ENCODE measurements at regions not wholly inside any gene's neighbourhood (a gene's known extent, or its start where the extent isn't known, plus 50 kb on each side); places are given as distances from the start of the nearest gene placed in this dataset.

- no peak overlapping the region for H3K9ac ChIP-seq (ENCODE audit: insufficient read length)
- H3K27ac ChIP-seq = no peak overlapping the region
- DNase-seq (ENCODE audit: low read depth, low spot score) = no peak
- H3K4me3 ChIP-seq = no peak overlapping the region
- H3K9me3 ChIP-seq (ENCODE audit: low read depth, low read length) = no peaks in the 10 kb centered on the region
- H3K36me3 ChIP-seq (ENCODE audit: insufficient read depth, low read length) = no peaks in the 10 kb centered on the region
- TF ChIP-seq EZH2 (IDR thresholded peaks at IDR 0.05) (no peak), FOXP2 (optimal IDR thresholded peaks at IDR 0.05; ENCODE audit: control extremely low read depth, extremely low read length, insufficient read depth) (no peak), POLR2AphosphoS5 (IDR thresholded peaks at IDR 0.05; ENCODE audit: borderline replicate concordance, low read depth, low read length) (no peak)
Observed at GRCh38 chr14:101349108-101349507, 212.2 kb upstream of the DIO3 start.

GRCh38 chr14:101350021-101350420, 211.3 kb upstream of the DIO3 start:
- TF ChIP-seq FOXP2 (optimal IDR thresholded peaks at IDR 0.05; ENCODE audit: control extremely low read depth, extremely low read length, insufficient read depth) (no peak), EZH2 (IDR thresholded peaks at IDR 0.05) (no peak), POLR2AphosphoS5 (IDR thresholded peaks at IDR 0.05; ENCODE audit: borderline replicate concordance, low read depth, low read length) (no peak)
- Histone ChIP-seq H3K4me3 (no peak overlapping the region), H3K27ac (no peak overlapping the region), H3K9ac (ENCODE audit: insufficient read length) (no peak overlapping the region), H3K36me3 (ENCODE audit: insufficient read depth, low read length) (no peaks in the 10 kb centered on the region), H3K9me3 (ENCODE audit: low read depth, low read length) (no peaks in the 10 kb centered on the region)
- no peak for DNase-seq (ENCODE audit: low read depth, low spot score)

DNA sequence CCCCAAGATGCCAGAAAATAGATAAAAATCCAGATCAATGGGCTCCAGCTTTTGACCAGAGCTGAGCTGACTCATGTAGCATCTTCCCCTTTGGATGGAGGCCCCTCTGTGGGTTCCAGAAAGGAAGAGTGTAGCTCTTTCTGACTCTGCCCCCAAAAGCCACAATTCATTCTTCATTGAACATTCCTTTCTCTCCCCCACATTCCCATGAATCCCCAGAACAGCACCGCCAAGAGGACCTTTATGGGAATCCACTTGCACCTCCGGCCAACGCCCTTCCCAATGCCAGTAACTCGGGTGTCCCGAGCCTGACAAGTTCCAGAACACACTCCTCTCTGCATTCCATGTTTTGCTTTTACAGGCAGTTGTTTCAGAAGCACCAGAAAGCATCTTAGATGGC, 210.6 kb upstream of the DIO3 start:
- Histone ChIP-seq H3K36me3 (ENCODE audit: insufficient read depth, low read length) (no peaks in the 10 kb centered on the region), H3K4me3 (no peak overlapping the region), H3K9me3 (ENCODE audit: low read depth, low read length) (no peaks in the 10 kb centered on the region), H3K27ac (no peak overlapping the region), H3K9ac (ENCODE audit: insufficient read length) (no peak overlapping the region)
- DNase-seq (ENCODE audit: low read depth, low spot score) = no peak
- TF ChIP-seq FOXP2 (optimal IDR thresholded peaks at IDR 0.05; ENCODE audit: control extremely low read depth, extremely low read length, insufficient read depth) = no peak
- no peak for TF ChIP-seq POLR2AphosphoS5 (IDR thresholded peaks at IDR 0.05; ENCODE audit: borderline replicate concordance, low read depth, low read length)
- TF ChIP-seq EZH2 (IDR thresholded peaks at IDR 0.05) = no peak

DNA sequence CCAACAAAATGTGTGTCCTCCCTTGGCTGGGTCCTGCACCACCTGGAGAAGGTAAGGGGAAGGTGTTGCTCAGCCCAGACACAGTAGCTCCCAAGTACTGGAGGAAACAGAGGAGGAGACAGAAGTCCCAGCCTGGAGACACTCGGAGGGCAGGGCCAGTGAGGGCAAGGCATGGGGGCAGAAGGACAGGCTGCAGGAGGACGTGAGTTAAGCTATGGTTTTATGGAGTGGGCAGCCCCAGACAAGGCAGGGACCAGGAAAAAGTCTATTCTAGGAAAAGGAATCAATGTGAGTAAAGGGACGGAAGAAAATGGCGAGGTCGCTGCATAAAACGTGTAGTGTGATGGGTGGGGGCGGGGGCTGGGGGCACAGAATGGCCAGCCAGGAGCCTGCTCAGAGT, 210.1 kb upstream of the DIO3 start:
- H3K4me3 ChIP-seq = no peak overlapping the region
- no peaks in the 10 kb centered on the region for H3K9me3 ChIP-seq (ENCODE audit: low read depth, low read length)
- TF ChIP-seq FOXP2 (optimal IDR thresholded peaks at IDR 0.05; ENCODE audit: control extremely low read depth, extremely low read length, insufficient read depth) = no peak
- DNase-seq (ENCODE audit: low read depth, low spot score) = no peak
- no peak overlapping the region for H3K27ac ChIP-seq
- H3K9ac ChIP-seq (ENCODE audit: insufficient read length) = no peak overlapping the region
- no peaks in the 10 kb centered on the region for H3K36me3 ChIP-seq (ENCODE audit: insufficient read depth, low read length)

DNA sequence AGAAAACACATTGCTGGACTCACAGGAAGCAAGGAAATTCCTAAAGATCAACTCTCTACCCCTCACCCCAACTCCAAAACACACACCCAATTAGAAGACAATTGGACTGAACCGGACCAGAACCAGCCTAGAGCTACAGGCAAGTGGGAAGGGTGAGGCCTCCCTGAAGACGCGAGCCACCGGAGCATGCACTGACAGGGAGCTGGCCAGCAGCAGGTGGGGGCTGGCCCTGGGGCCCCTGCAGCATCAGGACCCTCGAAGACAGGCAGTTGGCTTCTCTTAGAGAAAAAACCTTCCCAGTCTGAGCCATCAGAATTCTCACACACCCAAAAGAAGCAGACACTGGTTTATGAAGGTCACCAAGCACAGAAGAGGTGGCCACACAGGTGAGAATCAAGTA, 209.5 kb upstream of the DIO3 start:
- Histone ChIP-seq H3K9me3 (ENCODE audit: low read depth, low read length) (no peaks in the 10 kb centered on the region), H3K27ac (no peak overlapping the region), H3K9ac (ENCODE audit: insufficient read length) (no peak overlapping the region), H3K4me3 (no peak overlapping the region), H3K36me3 (ENCODE audit: insufficient read depth, low read length) (no peaks in the 10 kb centered on the region)
- DNase-seq (ENCODE audit: low read depth, low spot score) = no peak
- TF ChIP-seq FOXP2 (optimal IDR thresholded peaks at IDR 0.05; ENCODE audit: control extremely low read depth, extremely low read length, insufficient read depth) (no peak), EZH2 (IDR thresholded peaks at IDR 0.05) (no peak), POLR2AphosphoS5 (IDR thresholded peaks at IDR 0.05; ENCODE audit: borderline replicate concordance, low read depth, low read length) (no peak)

DNA sequence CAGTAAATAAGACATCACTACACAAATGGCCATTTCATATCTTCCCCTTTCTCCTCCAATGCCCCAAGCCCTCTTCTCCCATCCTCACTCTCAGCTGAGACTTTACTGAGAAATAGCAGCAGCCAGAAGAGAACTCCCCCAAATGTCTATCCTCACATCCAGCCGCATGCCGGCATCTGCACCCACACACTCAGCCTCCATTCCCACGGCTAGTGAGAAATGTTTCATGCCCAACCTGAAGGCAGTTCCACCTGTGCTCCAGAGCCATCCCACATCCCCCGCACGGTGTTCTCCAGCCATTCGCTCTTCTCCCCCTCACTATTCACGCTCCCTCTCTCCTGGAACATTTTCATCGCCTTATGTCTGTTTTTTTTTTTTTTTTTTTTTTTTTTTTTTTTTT, 208.7 kb upstream of the DIO3 start:
- no peak overlapping the region for H3K4me3 ChIP-seq
- H3K36me3 ChIP-seq (ENCODE audit: insufficient read depth, low read length) = no peaks in the 10 kb centered on the region
- no peak overlapping the region for H3K27ac ChIP-seq
- H3K9me3 ChIP-seq (ENCODE audit: low read depth, low read length) = no peaks in the 10 kb centered on the region
- H3K9ac ChIP-seq (ENCODE audit: insufficient read length) = no peak overlapping the region
- DNase-seq (ENCODE audit: low read depth, low spot score) = no peak
- no peak for TF ChIP-seq EZH2 (IDR thresholded peaks at IDR 0.05)
- TF ChIP-seq FOXP2 (optimal IDR thresholded peaks at IDR 0.05; ENCODE audit: control extremely low read depth, extremely low read length, insufficient read depth) = no peak
- no peak for TF ChIP-seq POLR2AphosphoS5 (IDR thresholded peaks at IDR 0.05; ENCODE audit: borderline replicate concordance, low read depth, low read length)

- H3K9ac ChIP-seq (ENCODE audit: insufficient read length) = no peak overlapping the region
- TF ChIP-seq POLR2AphosphoS5 (IDR thresholded peaks at IDR 0.05; ENCODE audit: borderline replicate concordance, low read depth, low read length) = no peak
- TF ChIP-seq EZH2 (IDR thresholded peaks at IDR 0.05) = no peak
- no peak for TF ChIP-seq FOXP2 (optimal IDR thresholded peaks at IDR 0.05; ENCODE audit: control extremely low read depth, extremely low read length, insufficient read depth)
- H3K9me3 ChIP-seq (ENCODE audit: low read depth, low read length) = no peaks in the 10 kb centered on the region
- H3K4me3 ChIP-seq = no peak overlapping the region
- H3K36me3 ChIP-seq (ENCODE audit: insufficient read depth, low read length) = no peaks in the 10 kb centered on the region
- DNase-seq (ENCODE audit: low read depth, low spot score) = no peak
- H3K27ac ChIP-seq = no peak overlapping the region
Observed at GRCh38 chr14:101353422-101353821, 207.9 kb upstream of the DIO3 start.

DNA sequence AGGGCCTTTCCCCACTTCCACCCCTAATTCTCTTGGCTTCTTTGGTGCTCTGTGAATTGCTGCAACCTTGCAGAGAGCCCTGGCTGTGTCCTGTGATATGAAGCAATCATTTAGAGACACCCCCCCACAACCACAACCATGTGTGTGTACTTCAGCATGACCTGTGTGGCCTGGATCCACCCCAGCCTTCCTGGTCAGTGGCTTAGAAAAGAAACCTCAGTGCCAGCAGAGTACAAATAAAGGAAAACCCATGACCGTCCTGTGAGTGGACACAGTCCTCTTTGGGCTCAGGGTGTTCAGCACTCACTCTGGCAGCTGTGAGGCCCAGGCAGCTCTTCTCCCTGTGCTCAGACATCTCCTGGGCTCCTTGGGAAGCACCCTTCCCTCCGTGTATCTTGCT, 206.6 kb upstream of the DIO3 start:
- H3K27ac ChIP-seq = no peak overlapping the region
- no peak overlapping the region for H3K9ac ChIP-seq (ENCODE audit: insufficient read length)
- H3K4me3 ChIP-seq = no peak overlapping the region
- DNase-seq (ENCODE audit: low read depth, low spot score) = no peak
- TF ChIP-seq EZH2 (IDR thresholded peaks at IDR 0.05) (no peak), POLR2AphosphoS5 (IDR thresholded peaks at IDR 0.05; ENCODE audit: borderline replicate concordance, low read depth, low read length) (no peak), FOXP2 (optimal IDR thresholded peaks at IDR 0.05; ENCODE audit: control extremely low read depth, extremely low read length, insufficient read depth) (no peak)
- no peaks in the 10 kb centered on the region for H3K36me3 ChIP-seq (ENCODE audit: insufficient read depth, low read length)
- H3K9me3 ChIP-seq (ENCODE audit: low read depth, low read length) = no peaks in the 10 kb centered on the region

- H3K4me3 ChIP-seq = no peak overlapping the region
- H3K9ac ChIP-seq (ENCODE audit: insufficient read length) = no peak overlapping the region
- H3K36me3 ChIP-seq (ENCODE audit: insufficient read depth, low read length) = no peaks in the 10 kb centered on the region
- H3K27ac ChIP-seq = no peak overlapping the region
- DNase-seq (ENCODE audit: low read depth, low spot score) = no peak
- no peaks in the 10 kb centered on the region for H3K9me3 ChIP-seq (ENCODE audit: low read depth, low read length)
- TF ChIP-seq EZH2 (IDR thresholded peaks at IDR 0.05) = no peak
- no peak for TF ChIP-seq POLR2AphosphoS5 (IDR thresholded peaks at IDR 0.05; ENCODE audit: borderline replicate concordance, low read depth, low read length)
- TF ChIP-seq FOXP2 (optimal IDR thresholded peaks at IDR 0.05; ENCODE audit: control extremely low read depth, extremely low read length, insufficient read depth) = no peak
Observed at GRCh38 chr14:101355284-101355683, 206.0 kb upstream of the DIO3 start.

Data from SK-N-MC (cell line).